ENCODE measurements at regions not wholly inside any gene's neighbourhood (a gene's known extent, or its start where the extent isn't known, plus 50 kb on each side); places are given as distances from the start of the nearest gene placed in this dataset.

DNA sequence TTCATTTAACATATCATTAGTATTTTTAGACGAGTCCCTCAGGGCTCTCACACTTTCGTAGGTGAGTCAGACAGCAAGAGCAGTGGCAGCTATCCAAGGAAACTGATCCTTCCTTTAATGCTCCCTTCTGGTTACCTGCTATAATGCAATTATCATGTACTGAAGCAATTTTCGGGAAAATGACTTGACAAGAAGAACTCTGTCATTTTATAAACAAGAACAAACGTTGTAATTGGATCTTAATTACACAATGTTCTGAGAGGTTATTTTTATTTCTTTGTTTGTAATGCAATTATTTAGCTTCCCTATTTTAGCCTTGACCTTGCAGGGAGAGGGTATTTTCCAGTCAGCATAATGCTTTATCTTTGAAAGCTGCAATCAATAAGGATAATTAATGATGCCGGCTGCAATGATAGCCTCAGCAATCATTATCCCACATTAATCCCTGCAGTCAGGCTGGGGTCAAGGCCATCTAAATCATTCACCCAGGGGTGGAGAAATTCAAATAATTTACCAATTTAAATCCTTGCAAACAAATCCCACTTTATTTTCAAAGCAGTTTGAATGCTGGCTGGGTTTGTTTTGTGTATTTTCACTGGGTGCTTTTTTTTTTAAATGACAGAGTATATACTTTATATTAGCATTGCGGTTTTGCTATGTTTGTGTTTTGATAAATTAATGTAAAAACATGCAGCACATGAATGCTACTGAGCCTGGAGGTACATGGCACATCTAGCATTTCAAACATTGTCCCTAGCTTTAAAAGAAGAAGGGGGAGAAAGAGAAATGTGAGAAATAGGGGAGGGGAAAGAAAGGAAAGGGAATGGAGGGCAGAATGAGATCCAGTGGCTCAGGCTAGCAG lies 249.9 kb downstream of the SHOX2 start:
- TF ChIP-seq, protein P1, sequence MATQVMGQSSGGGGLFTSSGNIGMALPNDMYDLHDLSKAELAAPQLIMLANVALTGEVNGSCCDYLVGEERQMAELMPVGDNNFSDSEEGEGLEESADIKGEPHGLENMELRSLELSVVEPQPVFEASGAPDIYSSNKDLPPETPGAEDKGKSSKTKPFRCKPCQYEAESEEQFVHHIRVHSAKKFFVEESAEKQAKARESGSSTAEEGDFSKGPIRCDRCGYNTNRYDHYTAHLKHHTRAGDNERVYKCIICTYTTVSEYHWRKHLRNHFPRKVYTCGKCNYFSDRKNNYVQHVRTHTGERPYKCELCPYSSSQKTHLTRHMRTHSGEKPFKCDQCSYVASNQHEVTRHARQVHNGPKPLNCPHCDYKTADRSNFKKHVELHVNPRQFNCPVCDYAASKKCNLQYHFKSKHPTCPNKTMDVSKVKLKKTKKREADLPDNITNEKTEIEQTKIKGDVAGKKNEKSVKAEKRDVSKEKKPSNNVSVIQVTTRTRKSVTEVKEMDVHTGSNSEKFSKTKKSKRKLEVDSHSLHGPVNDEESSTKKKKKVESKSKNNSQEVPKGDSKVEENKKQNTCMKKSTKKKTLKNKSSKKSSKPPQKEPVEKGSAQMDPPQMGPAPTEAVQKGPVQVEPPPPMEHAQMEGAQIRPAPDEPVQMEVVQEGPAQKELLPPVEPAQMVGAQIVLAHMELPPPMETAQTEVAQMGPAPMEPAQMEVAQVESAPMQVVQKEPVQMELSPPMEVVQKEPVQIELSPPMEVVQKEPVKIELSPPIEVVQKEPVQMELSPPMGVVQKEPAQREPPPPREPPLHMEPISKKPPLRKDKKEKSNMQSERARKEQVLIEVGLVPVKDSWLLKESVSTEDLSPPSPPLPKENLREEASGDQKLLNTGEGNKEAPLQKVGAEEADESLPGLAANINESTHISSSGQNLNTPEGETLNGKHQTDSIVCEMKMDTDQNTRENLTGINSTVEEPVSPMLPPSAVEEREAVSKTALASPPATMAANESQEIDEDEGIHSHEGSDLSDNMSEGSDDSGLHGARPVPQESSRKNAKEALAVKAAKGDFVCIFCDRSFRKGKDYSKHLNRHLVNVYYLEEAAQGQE (IDR thresholded peaks at IDR 0.05; ENCODE audit: low read depth): no peak
- TF ChIP-seq YY1 (IDR thresholded peaks at IDR 0.05; ENCODE audit: low read depth): no peak
- TF ChIP-seq TCF12 (IDR thresholded peaks at IDR 0.05; ENCODE audit: low read depth): no peak
- TF ChIP-seq, protein P2, sequence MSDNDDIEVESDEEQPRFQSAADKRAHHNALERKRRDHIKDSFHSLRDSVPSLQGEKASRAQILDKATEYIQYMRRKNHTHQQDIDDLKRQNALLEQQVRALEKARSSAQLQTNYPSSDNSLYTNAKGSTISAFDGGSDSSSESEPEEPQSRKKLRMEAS (IDR thresholded peaks at IDR 0.05): no peak
- TF ChIP-seq, protein P3, sequence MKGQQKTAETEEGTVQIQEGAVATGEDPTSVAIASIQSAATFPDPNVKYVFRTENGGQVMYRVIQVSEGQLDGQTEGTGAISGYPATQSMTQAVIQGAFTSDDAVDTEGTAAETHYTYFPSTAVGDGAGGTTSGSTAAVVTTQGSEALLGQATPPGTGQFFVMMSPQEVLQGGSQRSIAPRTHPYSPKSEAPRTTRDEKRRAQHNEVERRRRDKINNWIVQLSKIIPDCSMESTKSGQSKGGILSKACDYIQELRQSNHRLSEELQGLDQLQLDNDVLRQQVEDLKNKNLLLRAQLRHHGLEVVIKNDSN (IDR thresholded peaks at IDR 0.05): no peak
- TF ChIP-seq CREB1 (IDR thresholded peaks at IDR 0.05; ENCODE audit: low read depth): no peak
- no peak for TF ChIP-seq NFIC (IDR thresholded peaks at IDR 0.05)
- TF ChIP-seq RAD21 (IDR thresholded peaks at IDR 0.05; ENCODE audit: low read depth): no peak
- TF ChIP-seq FOXM1 (IDR thresholded peaks at IDR 0.05; ENCODE audit: borderline replicate concordance, low read depth): no peak
- TF ChIP-seq EGR1 (IDR thresholded peaks at IDR 0.05): no peak
- no peak for TF ChIP-seq TEAD4 (IDR thresholded peaks at IDR 0.05)
- TF ChIP-seq TAF1 (IDR thresholded peaks at IDR 0.05; ENCODE audit: low read depth): no peak

DNA sequence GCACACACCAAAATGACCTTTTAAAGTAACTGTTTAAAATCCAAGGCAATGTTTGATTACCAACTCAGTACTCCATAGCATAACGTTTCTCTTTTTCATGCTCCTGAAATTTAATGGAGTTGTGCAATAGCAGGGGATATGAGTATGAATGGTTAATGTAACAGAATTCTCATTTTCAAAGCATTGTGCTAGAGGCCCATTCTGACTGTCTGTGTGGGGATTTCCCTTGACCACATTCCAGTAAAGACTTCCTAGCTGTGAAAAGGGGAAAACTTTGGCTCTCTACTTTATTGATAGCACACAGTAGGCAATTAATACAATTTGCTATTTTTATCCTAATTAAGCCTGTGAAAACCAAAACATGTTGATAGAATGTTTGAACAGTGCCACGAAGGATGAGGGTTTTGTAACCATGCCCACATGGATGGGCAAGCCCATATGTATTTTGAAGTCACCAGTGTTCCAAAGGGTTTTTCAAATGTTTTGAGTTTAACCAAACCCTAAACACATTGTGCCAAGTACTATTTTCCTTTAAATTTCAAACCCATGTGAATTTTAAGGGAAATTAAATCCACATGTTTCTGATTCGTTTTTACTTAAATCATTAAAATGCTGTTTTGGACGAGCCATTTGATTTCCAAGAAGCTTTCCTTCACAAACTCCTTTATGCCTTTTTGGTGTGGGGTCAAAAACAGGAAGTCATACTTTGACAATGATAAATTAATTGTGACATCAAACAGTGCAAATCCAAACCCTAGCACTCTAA lies 261.2 kb downstream of the SHOX2 start:
- TF ChIP-seq, protein P2 (IDR thresholded peaks at IDR 0.05): no peak

DNA sequence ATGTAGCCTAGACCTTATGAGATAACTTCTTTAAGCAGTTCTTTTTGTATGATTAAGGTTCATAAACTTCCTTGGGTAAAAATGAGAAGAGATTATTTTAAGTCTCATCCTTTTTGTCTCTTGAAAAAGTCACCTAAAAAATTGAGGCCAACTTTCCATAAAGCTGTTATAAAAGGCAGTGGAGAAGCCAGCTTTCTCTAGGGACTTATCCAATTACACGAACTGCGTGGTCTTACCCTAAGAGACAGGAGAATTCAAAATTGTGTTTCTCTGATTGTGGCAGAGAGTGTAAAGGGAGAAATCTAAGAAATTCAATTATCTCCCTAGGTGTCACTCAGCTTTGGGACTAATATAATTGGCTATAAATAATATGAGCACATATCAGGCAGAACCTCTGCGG lies 262.0 kb downstream of the SHOX2 start:
- TF ChIP-seq TCF12 (IDR thresholded peaks at IDR 0.05; ENCODE audit: low read depth) (no peak), NFIC (IDR thresholded peaks at IDR 0.05) (no peak), EP300 (IDR thresholded peaks at IDR 0.05; ENCODE audit: borderline replicate concordance) (no peak), YY1 (IDR thresholded peaks at IDR 0.05; ENCODE audit: low read depth) (no peak), TEAD4 (IDR thresholded peaks at IDR 0.05) (no peak), ZBTB7A (IDR thresholded peaks at IDR 0.05; ENCODE audit: low read depth) (no peak), FOXM1 (IDR thresholded peaks at IDR 0.05; ENCODE audit: borderline replicate concordance, low read depth) (no peak), CREB1 (IDR thresholded peaks at IDR 0.05; ENCODE audit: low read depth) (no peak)
- TF ChIP-seq, protein P3 (IDR thresholded peaks at IDR 0.05): no peak
- TF ChIP-seq, protein P1 (IDR thresholded peaks at IDR 0.05; ENCODE audit: low read depth): no peak

DNA sequence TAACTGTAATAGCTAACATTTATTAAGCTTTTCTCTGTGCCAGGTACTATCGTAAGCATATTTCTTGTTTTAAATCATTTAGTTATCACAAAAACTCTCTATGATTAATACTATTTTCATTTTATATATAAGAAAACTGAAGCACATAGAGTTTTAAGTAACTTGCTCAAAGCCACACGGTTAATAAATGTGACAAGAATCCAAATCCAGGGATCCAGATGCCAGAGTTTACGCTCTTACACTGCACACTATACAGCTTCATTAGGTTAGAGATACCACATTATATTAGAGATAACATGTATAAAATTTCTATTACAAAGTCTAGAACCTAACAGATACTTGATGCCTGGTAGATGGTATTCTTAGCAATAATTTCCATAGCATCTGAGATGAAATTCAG lies 265.2 kb downstream of the SHOX2 start:
- no peak for TF ChIP-seq RAD21 (IDR thresholded peaks at IDR 0.05; ENCODE audit: low read depth)
- no peak for TF ChIP-seq TAF1 (IDR thresholded peaks at IDR 0.05; ENCODE audit: low read depth)
- TF ChIP-seq EP300 (IDR thresholded peaks at IDR 0.05; ENCODE audit: borderline replicate concordance): no peak
- TF ChIP-seq NFIC (IDR thresholded peaks at IDR 0.05): no peak
- TF ChIP-seq TEAD4 (IDR thresholded peaks at IDR 0.05): no peak
- no peak for TF ChIP-seq ZBTB7A (IDR thresholded peaks at IDR 0.05; ENCODE audit: low read depth)
- TF ChIP-seq, protein P3 (IDR thresholded peaks at IDR 0.05): no peak
- TF ChIP-seq, protein P1 (IDR thresholded peaks at IDR 0.05; ENCODE audit: low read depth): no peak
- TF ChIP-seq CEBPB (IDR thresholded peaks at IDR 0.05): no peak
- TF ChIP-seq EGR1 (IDR thresholded peaks at IDR 0.05): no peak
- TF ChIP-seq CREB1 (IDR thresholded peaks at IDR 0.05; ENCODE audit: low read depth): no peak
- no peak for TF ChIP-seq YY1 (IDR thresholded peaks at IDR 0.05; ENCODE audit: low read depth)
- TF ChIP-seq, protein P2 (IDR thresholded peaks at IDR 0.05): no peak
- no peak for TF ChIP-seq FOXM1 (IDR thresholded peaks at IDR 0.05; ENCODE audit: borderline replicate concordance, low read depth)
